Lower lobe of right lung (tissue), 2 donors: ENCODE measurements at regions not wholly inside any gene's neighbourhood (a gene's known extent, or its start where the extent isn't known, plus 50 kb on each side); places are given as distances from the start of the nearest gene placed in this dataset.

ENCODE experiments used
- ATAC-seq, 2 donors: fragments of 200-7000 bp; cut with Tn5 transposase; one replicate each; pipeline ENCODE4 v1.9.1; 2020 to 2022; ENCODE audit warnings: mild to moderate bottlenecking in 2 of 2, moderate library complexity in 2 of 2
- DNase-seq: peaks from one replicate; pipeline ENCODE4 v3.0.0-alpha.2; 2020
- H3K27ac ChIP-seq: fragments of 200-600 bp; one replicate; pipeline ENCODE4 v1.8.0; 2022
- H3K27me3 ChIP-seq: fragments of 200-600 bp; one replicate; pipeline ENCODE4 v1.8.0; 2022; ENCODE audit warnings: low read depth
- H3K36me3 ChIP-seq: fragments of 200-600 bp; one replicate; pipeline ENCODE4 v1.8.0; 2022; ENCODE audit warnings: mild to moderate bottlenecking
- H3K4me1 ChIP-seq: fragments of 200-600 bp; one replicate; pipeline ENCODE4 v1.8.0; 2022
- H3K4me3 ChIP-seq: fragments of 200-600 bp; one replicate; pipeline ENCODE4 v1.8.0; 2022; ENCODE audit warnings: mild to moderate bottlenecking
- H3K9me3 ChIP-seq: fragments of 200-600 bp; one replicate; pipeline ENCODE4 v1.8.0; 2022
- CTCF ChIP-seq: fragments of 200-600 bp; IDR thresholded peaks from one replicate; pipeline ENCODE4 v1.8.0; 2022; ENCODE audit warnings: antibody characterized with exemption, mild to moderate bottlenecking
- intact Hi-C: fragments of 100-400 bp; cut with DNase I; formaldehyde crosslinking; loops from one replicate; pipeline ENCODE4 v1.11.0; 2022
- donor health status: DM: no; HTN: yes; CAD: no; lungs with severe emphysema.

- no peak for DNase-seq
- no peaks in the 10 kb centered on the region for H3K27me3 ChIP-seq
- H3K4me1 ChIP-seq: no peaks in the 10 kb centered on the region
- H3K9me3 ChIP-seq: no peaks in the 10 kb centered on the region
- TF ChIP-seq CTCF: no peak
- H3K4me3 ChIP-seq: no peak overlapping the region
- intact Hi-C loops: no loop called here
- no peak for ATAC-seq
- H3K36me3 ChIP-seq: no peaks in the 10 kb centered on the region
- no peak overlapping the region for H3K27ac ChIP-seq
These were observed 1149.4 kb upstream of the ZEB2 start for GRCh38 chr2:145669301-145669700.

- TF ChIP-seq CTCF: no peak
- ATAC-seq (no peak), DNase-seq (no peak)
- Histone ChIP-seq H3K9me3 (no peaks in the 10 kb centered on the region), H3K4me3 (no peak overlapping the region), H3K27ac (no peak overlapping the region), H3K27me3 (no peaks in the 10 kb centered on the region), H3K36me3 (no peaks in the 10 kb centered on the region), H3K4me1 (no peaks in the 10 kb centered on the region)
- intact Hi-C loops: no loop called here
These were observed 1146.6 kb upstream of the ZEB2 start for GRCh38 chr2:145666552-145666951.

GRCh38 chr2:145657265-145657664, 1137.3 kb upstream of the ZEB2 start:
- DNase-seq (no peak), ATAC-seq (no peak)
- no peak overlapping the region for H3K27ac ChIP-seq
- no peaks in the 10 kb centered on the region for H3K4me1 ChIP-seq
- no peaks in the 10 kb centered on the region for H3K9me3 ChIP-seq
- H3K4me3 ChIP-seq: no peak overlapping the region
- intact Hi-C loops: no loop called here
- no peak for TF ChIP-seq CTCF
- no peaks in the 10 kb centered on the region for H3K36me3 ChIP-seq
- H3K27me3 ChIP-seq: no peaks in the 10 kb centered on the region

- ATAC-seq (no peak), DNase-seq (no peak)
- no peak for TF ChIP-seq CTCF
- no peaks in the 10 kb centered on the region for H3K4me1 ChIP-seq
- no peaks in the 10 kb centered on the region for H3K27me3 ChIP-seq
- H3K4me3 ChIP-seq: no peak overlapping the region
- no peak overlapping the region for H3K27ac ChIP-seq
- intact Hi-C loops: no loop called here
- H3K9me3 ChIP-seq: no peaks in the 10 kb centered on the region
- H3K36me3 ChIP-seq: no peaks in the 10 kb centered on the region
These were observed 1135.3 kb upstream of the ZEB2 start for GRCh38 chr2:145655165-145655765.

GRCh38 chr2:145654746-145655145, 1134.8 kb upstream of the ZEB2 start:
- no peaks in the 10 kb centered on the region for H3K9me3 ChIP-seq
- DNase-seq: no peak
- H3K27me3 ChIP-seq: no peaks in the 10 kb centered on the region
- no peaks in the 10 kb centered on the region for H3K4me1 ChIP-seq
- H3K4me3 ChIP-seq: no peak overlapping the region
- TF ChIP-seq CTCF: no peak
- H3K27ac ChIP-seq: no peak overlapping the region
- ATAC-seq: no peak
- no peaks in the 10 kb centered on the region for H3K36me3 ChIP-seq
- intact Hi-C loops: no loop called here

- Histone ChIP-seq H3K27ac (no peak overlapping the region), H3K4me1 (no peaks in the 10 kb centered on the region), H3K9me3 (no peaks in the 10 kb centered on the region), H3K36me3 (no peaks in the 10 kb centered on the region), H3K27me3 (no peaks in the 10 kb centered on the region), H3K4me3 (no peak overlapping the region)
- intact Hi-C loops: no loop called here
- ATAC-seq (no peak), DNase-seq (no peak)
- no peak for TF ChIP-seq CTCF
These were observed 1134.2 kb upstream of the ZEB2 start for GRCh38 chr2:145654156-145654555.
